HFFc6 (cell line): ENCODE measurements at regions not wholly inside any gene's neighbourhood (a gene's known extent, or its start where the extent isn't known, plus 50 kb on each side); places are given as distances from the start of the nearest gene placed in this dataset.

Experiments
- DNase-seq: peaks from one replicate; pipeline ENCODE4 v3.0.0-alpha.2; 2018
- H3K27ac Mint-ChIP-seq: 2 replicates; pipeline ENCODE4 v1.8.0; 2020; ENCODE audit warnings: mild to moderate bottlenecking, mixed read lengths
- H3K27me3 Mint-ChIP-seq: 2 replicates; pipeline ENCODE4 v1.8.0; 2021; ENCODE audit warnings: mild to moderate bottlenecking, moderate library complexity, mixed read lengths; ENCODE audit not compliant: insufficient read depth
- H3K36me3 Mint-ChIP-seq: 2 replicates; pipeline ENCODE4 v1.8.0; 2021; ENCODE audit warnings: low read depth, mixed read lengths
- H3K4me1 Mint-ChIP-seq: 2 replicates; pipeline ENCODE4 v1.8.0; 2020; ENCODE audit warnings: low read depth, mixed read lengths
- H3K4me3 Mint-ChIP-seq: 2 replicates; pipeline ENCODE4 v1.8.0; 2020; ENCODE audit warnings: mild to moderate bottlenecking, moderate library complexity, mixed read lengths
- H3K9me3 Mint-ChIP-seq: 2 replicates; pipeline ENCODE4 v1.8.0; 2020; ENCODE audit warnings: mild to moderate bottlenecking, mixed read lengths
- TF ChIP-seq, protein P1 (sequence below): fragments of 200-600 bp; sonication (generic); IDR thresholded peaks from 2 replicates; pipeline ENCODE4 v1.5.0; 2021; ENCODE audit warnings: antibody characterized with exemption, mild to moderate bottlenecking

DNA sequence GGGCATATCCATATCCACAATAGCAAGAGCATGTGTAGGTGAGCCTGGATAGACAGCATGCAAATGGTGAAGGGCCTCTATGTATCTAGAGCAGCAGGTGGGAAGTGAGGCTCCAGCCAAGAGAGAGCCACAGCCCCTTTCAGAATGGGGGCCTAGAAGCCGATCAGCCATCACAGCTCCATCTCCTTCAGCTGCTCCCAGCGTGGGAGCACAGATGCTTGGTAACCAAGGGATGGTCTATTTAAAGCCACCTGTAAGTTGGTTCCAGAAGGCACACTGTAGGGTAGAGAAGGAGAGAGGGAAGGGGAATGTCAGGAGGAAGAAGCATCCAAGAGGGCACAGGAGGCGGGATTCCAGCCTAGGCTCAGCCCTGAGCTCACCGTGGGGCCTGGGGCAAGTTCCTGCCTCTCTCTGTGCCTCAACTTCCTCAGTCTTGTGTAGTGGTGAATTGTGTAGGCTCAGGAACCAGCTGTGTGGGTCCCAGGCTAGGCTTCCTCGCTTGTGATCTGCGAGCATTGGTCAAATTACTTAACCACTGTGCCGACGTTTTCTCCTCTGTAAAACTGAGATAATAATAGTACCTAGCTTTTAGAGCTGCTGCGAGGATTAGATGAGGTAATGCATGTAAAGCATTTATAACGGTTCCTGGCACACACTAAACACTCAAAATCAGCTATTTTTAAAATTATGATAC is 122.9 kb upstream of the NAV2 start:
- H3K4me1 Mint-ChIP-seq, result peaks cover 19% of the 10 kb centered on the region
- H3K9me3 Mint-ChIP-seq, result peaks cover 12% of the 10 kb centered on the region
- no peak overlapping the region for H3K27ac Mint-ChIP-seq
- no peak overlapping the region for H3K4me3 Mint-ChIP-seq
- peaks cover 6% of the 10 kb centered on the region; the same call in 1 of the 2 replicates for H3K27me3 Mint-ChIP-seq
- no peak for DNase-seq
- H3K36me3 Mint-ChIP-seq, result peaks cover 8% of the 10 kb centered on the region
- TF ChIP-seq, protein P1, sequence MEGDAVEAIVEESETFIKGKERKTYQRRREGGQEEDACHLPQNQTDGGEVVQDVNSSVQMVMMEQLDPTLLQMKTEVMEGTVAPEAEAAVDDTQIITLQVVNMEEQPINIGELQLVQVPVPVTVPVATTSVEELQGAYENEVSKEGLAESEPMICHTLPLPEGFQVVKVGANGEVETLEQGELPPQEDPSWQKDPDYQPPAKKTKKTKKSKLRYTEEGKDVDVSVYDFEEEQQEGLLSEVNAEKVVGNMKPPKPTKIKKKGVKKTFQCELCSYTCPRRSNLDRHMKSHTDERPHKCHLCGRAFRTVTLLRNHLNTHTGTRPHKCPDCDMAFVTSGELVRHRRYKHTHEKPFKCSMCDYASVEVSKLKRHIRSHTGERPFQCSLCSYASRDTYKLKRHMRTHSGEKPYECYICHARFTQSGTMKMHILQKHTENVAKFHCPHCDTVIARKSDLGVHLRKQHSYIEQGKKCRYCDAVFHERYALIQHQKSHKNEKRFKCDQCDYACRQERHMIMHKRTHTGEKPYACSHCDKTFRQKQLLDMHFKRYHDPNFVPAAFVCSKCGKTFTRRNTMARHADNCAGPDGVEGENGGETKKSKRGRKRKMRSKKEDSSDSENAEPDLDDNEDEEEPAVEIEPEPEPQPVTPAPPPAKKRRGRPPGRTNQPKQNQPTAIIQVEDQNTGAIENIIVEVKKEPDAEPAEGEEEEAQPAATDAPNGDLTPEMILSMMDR, result no peak

DNA sequence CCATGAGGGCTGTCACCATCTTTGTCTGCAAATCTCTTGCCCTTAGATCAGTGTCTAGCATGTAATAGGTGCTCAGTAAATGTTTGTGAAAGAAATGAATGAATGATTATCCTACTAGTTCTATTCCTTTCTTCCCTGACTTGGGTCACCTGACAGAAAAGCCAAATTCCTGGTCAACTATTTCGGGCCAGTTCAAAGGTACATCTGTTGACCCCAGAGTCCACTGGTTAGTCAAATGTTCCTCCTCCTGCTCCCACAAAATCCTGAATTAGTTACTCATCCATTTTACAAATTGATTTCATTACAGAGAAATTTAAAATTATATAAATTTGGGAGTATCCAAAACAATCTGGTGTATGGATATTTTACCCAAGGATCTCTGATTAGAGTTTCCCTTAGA is 124.7 kb upstream of the NAV2 start:
- Mint-ChIP-seq H3K9me3 (peaks cover 21% of the 10 kb centered on the region), H3K27me3 (peaks cover 8% of the 10 kb centered on the region), H3K4me3 (no peak overlapping the region), H3K27ac (no peak overlapping the region), H3K36me3 (peaks cover 15% of the 10 kb centered on the region), H3K4me1 (peaks cover 2% of the 10 kb centered on the region; the same call in 1 of the 2 replicates)
- no peak for DNase-seq
- TF ChIP-seq, protein P1, result no peak

DNA sequence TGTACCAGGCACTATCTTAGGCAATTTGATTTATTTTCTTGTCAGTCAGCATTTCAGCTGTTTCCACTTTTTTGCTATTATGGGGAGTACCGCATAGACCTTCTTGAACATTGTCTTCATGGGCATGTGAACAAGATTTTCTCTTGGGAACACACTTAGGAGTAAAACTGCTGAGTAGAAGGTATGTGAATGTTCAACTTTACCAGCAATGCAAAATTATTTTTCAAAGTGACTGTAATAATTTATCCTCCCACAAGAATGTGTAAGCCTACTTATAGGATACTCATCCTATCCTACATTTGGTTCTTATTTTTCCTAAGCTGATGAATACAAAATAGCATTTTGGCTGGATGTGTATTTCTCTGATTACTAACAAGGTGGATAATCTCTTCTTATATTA is 132.0 kb upstream of the NAV2 start:
- peaks cover 34% of the 10 kb centered on the region for H3K4me1 Mint-ChIP-seq
- H3K36me3 Mint-ChIP-seq, result peaks cover 9% of the 10 kb centered on the region
- no peak overlapping the region for H3K4me3 Mint-ChIP-seq
- peaks cover 7% of the 10 kb centered on the region for H3K27me3 Mint-ChIP-seq
- DNase-seq, result no peak
- no peak overlapping the region for H3K27ac Mint-ChIP-seq
- H3K9me3 Mint-ChIP-seq, result peaks cover 14% of the 10 kb centered on the region
- TF ChIP-seq, protein P1, result no peak

DNA sequence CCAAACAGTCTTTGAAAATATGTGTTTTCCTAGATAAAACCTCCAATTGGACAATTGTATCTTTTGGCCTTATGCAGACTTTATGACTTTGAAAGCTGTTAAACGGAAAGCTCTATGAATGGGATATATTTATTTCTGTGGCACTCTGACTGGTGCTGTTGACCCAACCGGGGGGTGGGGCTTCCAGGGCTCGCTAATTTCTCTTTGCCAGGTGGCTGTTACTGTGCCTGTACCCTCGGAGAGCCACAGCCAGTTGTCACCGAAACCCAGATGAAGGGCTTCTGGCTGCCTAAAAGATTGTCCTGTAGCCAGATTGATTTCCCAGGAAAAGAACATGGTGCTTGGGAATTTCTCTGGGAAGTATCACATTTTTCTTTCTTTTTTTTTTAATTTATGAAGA is 132.7 kb upstream of the NAV2 start:
- no peak overlapping the region for H3K4me3 Mint-ChIP-seq
- TF ChIP-seq, protein P1, result no peak
- peaks cover 9% of the 10 kb centered on the region for H3K9me3 Mint-ChIP-seq
- no peak overlapping the region for H3K27ac Mint-ChIP-seq
- peaks cover 7% of the 10 kb centered on the region for H3K27me3 Mint-ChIP-seq
- H3K36me3 Mint-ChIP-seq, result peaks cover 8% of the 10 kb centered on the region
- peaks cover 37% of the 10 kb centered on the region for H3K4me1 Mint-ChIP-seq
- DNase-seq, result no peak

DNA sequence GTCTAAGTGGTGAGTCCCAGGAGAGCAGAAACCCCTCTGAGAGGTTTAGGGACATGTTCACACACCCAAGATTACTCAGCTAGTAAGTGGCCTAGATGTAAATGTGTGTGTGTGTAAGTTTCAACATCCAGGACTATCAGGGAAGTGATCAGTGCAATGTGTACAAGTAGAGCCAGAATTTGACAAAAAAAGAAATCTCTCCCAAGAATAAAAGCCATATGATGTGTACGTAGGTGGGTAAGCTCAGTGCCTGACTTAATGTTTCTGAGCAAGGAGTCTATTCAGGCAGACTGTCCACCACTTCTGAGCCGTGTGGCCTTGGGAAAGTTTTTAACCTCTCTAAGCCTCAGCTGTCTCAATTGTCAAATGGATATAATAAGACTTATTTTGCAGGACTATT is 133.8 kb upstream of the NAV2 start:
- H3K4me3 Mint-ChIP-seq, result no peak overlapping the region
- H3K9me3 Mint-ChIP-seq, result peaks cover 1% of the 10 kb centered on the region; the same call in 1 of the 2 replicates
- peaks cover under 1% of the 10 kb centered on the region; the same call in 1 of the 2 replicates for H3K36me3 Mint-ChIP-seq
- peaks cover 37% of the 10 kb centered on the region for H3K4me1 Mint-ChIP-seq
- TF ChIP-seq, protein P1, result no peak
- no peak for DNase-seq
- peaks cover 5% of the 10 kb centered on the region for H3K27me3 Mint-ChIP-seq
- H3K27ac Mint-ChIP-seq, result no peak overlapping the region
